ENCODE measurements at regions not wholly inside any gene's neighbourhood (a gene's known extent, or its start where the extent isn't known, plus 50 kb on each side); places are given as distances from the start of the nearest gene placed in this dataset.

- Histone ChIP-seq H3K27ac (ENCODE audit: low read length) (no peak overlapping the region), H3K9me3 (ENCODE audit: control insufficient read depth, low read length) (no peaks in the 10 kb centered on the region), H3K27me3 (ENCODE audit: control insufficient read depth, insufficient read depth) (no peaks in the 10 kb centered on the region), H3K4me1 (ENCODE audit: control insufficient read depth, insufficient read depth, low read length) (peaks cover 4% of the 10 kb centered on the region), H3K4me3 (ENCODE audit: low read length) (no peak overlapping the region)
- 88% methylated on average over 11 of the region's 11 CpGs for WGBS
- intact Hi-C loops (cut with DNase I), result no loop called here
- DNase-seq (no peak), ATAC-seq (no peak)
Measured at GRCh38 chr2:236685979-236686520, 116.4 kb downstream of the ACKR3 start.

GRCh38 chr2:236686561-236686960 lies 116.9 kb downstream of the ACKR3 start:
- no peaks in the 10 kb centered on the region for H3K27me3 ChIP-seq (ENCODE audit: control insufficient read depth, insufficient read depth)
- peaks cover 4% of the 10 kb centered on the region for H3K4me1 ChIP-seq (ENCODE audit: control insufficient read depth, insufficient read depth, low read length)
- intact Hi-C loops (cut with DNase I), result no loop called here
- no peaks in the 10 kb centered on the region for H3K9me3 ChIP-seq (ENCODE audit: control insufficient read depth, low read length)
- H3K27ac ChIP-seq (ENCODE audit: low read length), result no peak overlapping the region
- WGBS, result 83% methylated on average over 2 of the region's 2 CpGs
- no peak for ATAC-seq
- no peak overlapping the region for H3K4me3 ChIP-seq (ENCODE audit: low read length)
- DNase-seq, result no peak

GRCh38 chr2:236687296-236687965 lies 117.8 kb downstream of the ACKR3 start:
- Histone ChIP-seq H3K4me1 (ENCODE audit: control insufficient read depth, insufficient read depth, low read length) (peaks cover 4% of the 10 kb centered on the region), H3K9me3 (ENCODE audit: control insufficient read depth, low read length) (no peaks in the 10 kb centered on the region), H3K27me3 (ENCODE audit: control insufficient read depth, insufficient read depth) (no peaks in the 10 kb centered on the region), H3K27ac (ENCODE audit: low read length) (no peak overlapping the region), H3K4me3 (ENCODE audit: low read length) (no peak overlapping the region)
- WGBS, result 65% methylated on average over 8 of the region's 8 CpGs
- peak in 1 of 3 donors; percentile 70 for DNase-seq
- ATAC-seq, result peak; percentile 45 to 50
- intact Hi-C loops (cut with DNase I), result no loop called here

- peak in 1 of 2 donors; percentile 40 for ATAC-seq
- no peaks in the 10 kb centered on the region for H3K27me3 ChIP-seq (ENCODE audit: control insufficient read depth, insufficient read depth)
- H3K9me3 ChIP-seq (ENCODE audit: control insufficient read depth, low read length), result no peaks in the 10 kb centered on the region
- intact Hi-C loops (cut with DNase I), result no loop called here
- 64% methylated on average over 6 of the region's 6 CpGs for WGBS
- H3K4me1 ChIP-seq (ENCODE audit: control insufficient read depth, insufficient read depth, low read length), result peaks cover 4% of the 10 kb centered on the region
- no peak overlapping the region for H3K4me3 ChIP-seq (ENCODE audit: low read length)
- DNase-seq, result peak in 1 of 3 donors; percentile 44
- H3K27ac ChIP-seq (ENCODE audit: low read length), result no peak overlapping the region
Measured at GRCh38 chr2:236688157-236688556, 118.5 kb downstream of the ACKR3 start.

- WGBS, result 41% methylated on average over 23 of the region's 23 CpGs
- no peak overlapping the region for H3K27ac ChIP-seq (ENCODE audit: low read length)
- H3K9me3 ChIP-seq (ENCODE audit: control insufficient read depth, low read length), result no peaks in the 10 kb centered on the region
- no peak overlapping the region for H3K4me3 ChIP-seq (ENCODE audit: low read length)
- intact Hi-C loops (cut with DNase I), result no loop called here
- DNase-seq (peak in 1 of 3 donors; percentile 65), ATAC-seq (peak in 1 of 2 donors; percentile 64)
- no peaks in the 10 kb centered on the region for H3K27me3 ChIP-seq (ENCODE audit: control insufficient read depth, insufficient read depth)
- H3K4me1 ChIP-seq (ENCODE audit: control insufficient read depth, insufficient read depth, low read length), result peaks cover 4% of the 10 kb centered on the region
Measured at GRCh38 chr2:236688563-236689392, 119.2 kb downstream of the ACKR3 start.

- DNase-seq, result no peak
- H3K27me3 ChIP-seq (ENCODE audit: control insufficient read depth, insufficient read depth), result no peaks in the 10 kb centered on the region
- intact Hi-C loops (cut with DNase I), result no loop called here
- no peak overlapping the region for H3K27ac ChIP-seq (ENCODE audit: low read length)
- peaks cover 4% of the 10 kb centered on the region for H3K4me1 ChIP-seq (ENCODE audit: control insufficient read depth, insufficient read depth, low read length)
- 86% methylated on average over 1 of the region's 1 CpG for WGBS
- H3K4me3 ChIP-seq (ENCODE audit: low read length), result no peak overlapping the region
- no peaks in the 10 kb centered on the region for H3K9me3 ChIP-seq (ENCODE audit: control insufficient read depth, low read length)
- ATAC-seq, result no peak
Measured at GRCh38 chr2:236689393-236689700, 119.7 kb downstream of the ACKR3 start.

GRCh38 chr2:236689981-236690380 lies 120.4 kb downstream of the ACKR3 start:
- ATAC-seq (no peak), DNase-seq (no peak)
- Histone ChIP-seq H3K9me3 (ENCODE audit: control insufficient read depth, low read length) (no peaks in the 10 kb centered on the region), H3K27me3 (ENCODE audit: control insufficient read depth, insufficient read depth) (no peaks in the 10 kb centered on the region), H3K4me3 (ENCODE audit: low read length) (no peak overlapping the region), H3K4me1 (ENCODE audit: control insufficient read depth, insufficient read depth, low read length) (peaks cover 4% of the 10 kb centered on the region), H3K27ac (ENCODE audit: low read length) (no peak overlapping the region)
- WGBS, result 93% methylated on average over 3 of the region's 3 CpGs
- intact Hi-C loops (cut with DNase I), result no loop called here

- ATAC-seq, result no peak
- no peak for DNase-seq
- no peak overlapping the region for H3K27ac ChIP-seq (ENCODE audit: low read length)
- no peak overlapping the region for H3K4me3 ChIP-seq (ENCODE audit: low read length)
- intact Hi-C loops (cut with DNase I), result no loop called here
- H3K4me1 ChIP-seq (ENCODE audit: control insufficient read depth, insufficient read depth, low read length), result peaks cover 4% of the 10 kb centered on the region
- no peaks in the 10 kb centered on the region for H3K9me3 ChIP-seq (ENCODE audit: control insufficient read depth, low read length)
- 96% methylated on average over 3 of the region's 3 CpGs for WGBS
- no peaks in the 10 kb centered on the region for H3K27me3 ChIP-seq (ENCODE audit: control insufficient read depth, insufficient read depth)
Measured at GRCh38 chr2:236690726-236691125, 121.1 kb downstream of the ACKR3 start.

GRCh38 chr2:236691799-236692167 lies 122.2 kb downstream of the ACKR3 start:
- no peak overlapping the region for H3K4me3 ChIP-seq (ENCODE audit: low read length)
- H3K27me3 ChIP-seq (ENCODE audit: control insufficient read depth, insufficient read depth), result no peaks in the 10 kb centered on the region
- H3K4me1 ChIP-seq (ENCODE audit: control insufficient read depth, insufficient read depth, low read length), result peaks cover 4% of the 10 kb centered on the region
- DNase-seq (no peak), ATAC-seq (peak in 1 of 2 donors; percentile 37)
- WGBS, result 71% methylated on average over 6 of the region's 6 CpGs
- no peaks in the 10 kb centered on the region for H3K9me3 ChIP-seq (ENCODE audit: control insufficient read depth, low read length)
- no peak overlapping the region for H3K27ac ChIP-seq (ENCODE audit: low read length)
- intact Hi-C loops (cut with DNase I), result no loop called here

GRCh38 chr2:236692937-236693336 lies 123.3 kb downstream of the ACKR3 start:
- intact Hi-C loops (cut with DNase I), result no loop called here
- Histone ChIP-seq H3K27me3 (ENCODE audit: control insufficient read depth, insufficient read depth) (no peaks in the 10 kb centered on the region), H3K9me3 (ENCODE audit: control insufficient read depth, low read length) (no peaks in the 10 kb centered on the region), H3K4me3 (ENCODE audit: low read length) (no peak overlapping the region), H3K27ac (ENCODE audit: low read length) (no peak overlapping the region), H3K4me1 (ENCODE audit: control insufficient read depth, insufficient read depth, low read length) (no peaks in the 10 kb centered on the region)
- ATAC-seq, result no peak
- DNase-seq, result no peak
- WGBS, result 94% methylated on average over 7 of the region's 7 CpGs

GRCh38 chr2:236693531-236693930 lies 123.9 kb downstream of the ACKR3 start:
- H3K27me3 ChIP-seq (ENCODE audit: control insufficient read depth, insufficient read depth), result no peaks in the 10 kb centered on the region
- H3K27ac ChIP-seq (ENCODE audit: low read length), result no peak overlapping the region
- DNase-seq (no peak), ATAC-seq (no peak)
- intact Hi-C loops (cut with DNase I), result no loop called here
- H3K4me1 ChIP-seq (ENCODE audit: control insufficient read depth, insufficient read depth, low read length), result no peaks in the 10 kb centered on the region
- WGBS, result 84% methylated on average over 4 of the region's 4 CpGs
- H3K4me3 ChIP-seq (ENCODE audit: low read length), result no peak overlapping the region
- H3K9me3 ChIP-seq (ENCODE audit: control insufficient read depth, low read length), result no peaks in the 10 kb centered on the region

All from right cardiac atrium (tissue), 5 donors.